H1 (cell line): ENCODE measurements at regions not wholly inside any gene's neighbourhood (a gene's known extent, or its start where the extent isn't known, plus 50 kb on each side); places are given as distances from the start of the nearest gene placed in this dataset.

ENCODE experiments used
- ATF3 ChIP-seq: IDR thresholded peaks from 2 replicates; pipeline ENCODE4 v1.6.1; 2011; ENCODE audit warnings: low read depth, mild to moderate bottlenecking, low read length; ENCODE audit not compliant: insufficient read depth
- RBBP5 ChIP-seq: IDR thresholded peaks from 2 replicates; pipeline ENCODE4 v1.7.1; 2012; ENCODE audit warnings: low read depth, mild to moderate bottlenecking, inconsistent platforms, low read length, moderate library complexity, borderline replicate concordance

GRCh38 chr15:62878070-62878469, 164.5 kb upstream of the TPM1 start (continued):
- no peak for TF ChIP-seq ATF3
- no peak for TF ChIP-seq RBBP5
